GM18907 (cell line): ENCODE measurements at regions not wholly inside any gene's neighbourhood (a gene's known extent, or its start where the extent isn't known, plus 50 kb on each side); places are given as distances from the start of the nearest gene placed in this dataset.
A peak's percentile ranks its signal among the peaks of the same experiment; 100 is the strongest.
"Not testable (repeated sequence)": the region's sequence is repeated elsewhere in the genome, so short reads cannot be mapped to it uniquely, and the experiment has no call there.

Source experiments
- ATAC-seq: cut with Tn5 transposase; IDR thresholded peaks from one replicate; pipeline ENCODE4 v1.9.1; 2021; ENCODE audit warnings: mild to moderate bottlenecking, moderate library complexity; ENCODE audit not compliant: unreplicated experiment

DNA sequence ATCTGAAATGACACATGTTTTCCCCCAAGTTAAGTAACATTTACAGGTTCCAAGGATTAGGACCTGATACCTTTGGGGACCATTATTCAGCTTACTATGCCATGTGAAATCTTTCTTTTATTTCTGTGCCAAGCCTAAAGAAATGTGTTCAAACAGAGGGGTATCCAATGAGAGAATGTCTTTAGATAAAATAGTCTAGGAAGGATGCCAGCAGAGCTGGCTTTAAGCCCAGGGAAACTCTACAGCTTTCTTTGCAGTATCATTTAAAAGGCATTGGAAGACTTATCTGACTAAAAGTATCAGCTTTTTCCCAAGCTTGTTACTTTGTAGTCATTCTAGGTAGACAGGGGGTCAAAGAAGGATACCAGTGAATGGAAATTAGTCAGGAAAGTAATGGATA is 860.4 kb downstream of the PLA2G4A start:
- no peak for ATAC-seq

DNA sequence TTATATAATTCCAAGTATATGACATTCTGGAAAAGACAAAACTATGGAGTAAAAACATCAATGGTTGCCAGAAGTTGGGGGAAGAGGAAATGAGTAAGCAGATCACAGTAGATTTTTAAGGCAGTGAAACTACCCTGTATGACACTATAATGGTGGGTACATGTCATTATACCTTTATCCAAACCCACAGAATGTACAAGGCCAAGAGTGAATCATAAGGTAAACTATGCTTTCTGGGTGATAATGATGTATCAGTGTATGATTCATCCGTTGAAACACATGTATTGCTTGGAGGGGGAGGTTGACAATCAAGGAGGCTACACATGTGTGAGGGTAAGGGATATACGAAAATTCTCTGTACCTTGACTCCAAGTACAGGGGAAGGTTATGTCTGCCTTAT is 862.7 kb downstream of the PLA2G4A start:
- ATAC-seq: no peak

- ATAC-seq: no peak
These were observed 864.0 kb downstream of the PLA2G4A start for GRCh38 chr1:187692799-187693198.

GRCh38 chr1:187696073-187696472 is 867.3 kb downstream of the PLA2G4A start:
- ATAC-seq: no peak

GRCh38 chr1:187703138-187704130 is 874.7 kb downstream of the PLA2G4A start:
- not testable (repeated sequence) for ATAC-seq

DNA sequence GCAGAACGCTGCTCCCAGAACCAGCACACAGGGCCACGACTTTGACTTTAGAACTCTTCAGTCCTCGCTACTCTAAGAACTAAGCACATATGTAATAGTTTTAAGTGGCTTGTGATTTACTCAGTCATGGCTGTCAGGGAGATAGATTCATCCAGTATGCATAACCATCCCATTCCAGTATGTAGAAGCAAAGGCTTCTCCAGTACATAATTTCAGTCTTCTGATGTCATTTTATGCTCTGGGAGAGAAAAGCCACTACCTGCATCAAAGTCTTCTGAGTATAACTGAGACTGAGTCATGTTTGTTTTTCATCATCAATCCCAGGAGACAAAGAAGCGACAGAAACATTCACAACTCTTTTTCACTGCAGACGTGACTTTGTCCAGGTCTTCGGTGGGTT is 885.7 kb downstream of the PLA2G4A start:
- ATAC-seq: no peak

- no peak for ATAC-seq
These were observed 886.7 kb downstream of the PLA2G4A start for GRCh38 chr1:187715483-187715882.

DNA sequence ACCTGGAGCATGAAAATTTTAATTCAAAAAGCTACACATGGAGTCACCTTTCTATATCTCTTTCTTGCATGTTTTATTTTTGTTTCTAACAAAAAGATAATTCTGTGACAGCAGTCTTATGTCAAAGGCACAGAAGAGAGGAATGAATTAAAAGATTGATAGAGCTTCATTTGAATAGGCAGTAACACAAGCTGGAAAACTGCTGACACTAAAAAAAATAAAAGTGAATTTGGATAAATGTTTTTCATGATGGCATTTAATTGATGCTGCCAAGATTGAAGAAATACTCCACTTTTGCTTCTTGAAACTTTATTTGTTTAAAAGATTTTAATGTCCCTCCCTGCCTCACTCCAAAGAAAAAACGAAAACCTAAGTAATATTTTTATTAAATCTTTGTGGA is 887.4 kb downstream of the PLA2G4A start:
- no peak for ATAC-seq

- no peak for ATAC-seq
These were observed 889.8 kb downstream of the PLA2G4A start for GRCh38 chr1:187718527-187718926.

DNA sequence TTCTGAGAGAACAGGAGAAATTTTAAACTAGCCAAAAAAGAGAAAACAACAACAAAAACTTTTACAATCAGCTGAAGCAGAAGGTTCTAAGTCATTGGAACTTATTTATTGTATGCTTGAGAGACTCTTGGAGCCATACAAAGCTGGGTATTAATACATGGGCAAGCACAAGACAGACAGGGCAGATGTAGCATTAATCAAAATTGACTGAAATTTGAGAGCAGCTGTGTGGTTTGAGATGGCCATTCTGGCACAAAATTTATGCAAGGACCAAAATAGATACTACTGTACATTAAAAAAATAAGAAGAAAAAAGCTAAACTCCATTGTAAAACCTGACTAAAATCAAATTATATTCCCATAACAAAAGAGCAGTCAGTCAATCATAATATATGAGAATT is 892.5 kb downstream of the PLA2G4A start:
- no peak for ATAC-seq

DNA sequence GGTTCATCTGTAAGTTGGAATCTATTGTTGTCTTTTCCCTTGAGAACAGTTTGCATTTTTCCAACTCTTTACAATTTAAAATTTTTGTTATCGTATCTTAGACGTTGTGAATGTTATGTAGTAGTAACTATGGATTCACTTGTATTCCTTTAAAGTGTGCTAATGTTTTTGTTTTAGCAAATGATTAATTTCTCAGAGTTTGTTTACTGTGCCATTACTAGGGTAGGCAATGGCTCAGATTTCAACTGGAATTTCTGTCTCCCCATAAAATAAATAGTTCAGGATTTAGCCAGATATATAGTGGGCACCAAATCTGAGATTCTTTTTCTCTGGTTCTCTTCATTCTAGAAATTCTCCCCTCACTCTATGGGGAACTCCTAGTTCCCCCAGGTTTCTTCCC is 896.5 kb downstream of the PLA2G4A start:
- ATAC-seq: no peak

DNA sequence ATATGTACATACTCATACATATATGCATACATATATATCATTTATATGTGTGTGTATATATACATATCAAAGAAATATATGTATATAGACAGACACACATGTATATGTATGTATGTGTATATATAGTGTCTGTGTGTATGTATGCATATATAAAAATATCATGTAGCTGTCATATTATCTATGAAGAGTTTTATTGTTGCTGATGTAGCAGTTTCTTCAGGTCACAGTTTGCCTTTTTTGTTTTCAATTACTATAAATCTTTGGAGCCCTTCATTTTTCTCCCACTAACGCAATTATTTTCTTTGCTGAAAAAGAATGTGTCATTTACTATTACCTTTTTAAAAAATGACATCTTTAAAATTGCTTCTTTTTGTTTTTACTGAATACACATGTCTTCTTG is 904.5 kb downstream of the PLA2G4A start:
- ATAC-seq: no peak

- ATAC-seq: no peak
These were observed 905.7 kb downstream of the PLA2G4A start for GRCh38 chr1:187734427-187734826.

DNA sequence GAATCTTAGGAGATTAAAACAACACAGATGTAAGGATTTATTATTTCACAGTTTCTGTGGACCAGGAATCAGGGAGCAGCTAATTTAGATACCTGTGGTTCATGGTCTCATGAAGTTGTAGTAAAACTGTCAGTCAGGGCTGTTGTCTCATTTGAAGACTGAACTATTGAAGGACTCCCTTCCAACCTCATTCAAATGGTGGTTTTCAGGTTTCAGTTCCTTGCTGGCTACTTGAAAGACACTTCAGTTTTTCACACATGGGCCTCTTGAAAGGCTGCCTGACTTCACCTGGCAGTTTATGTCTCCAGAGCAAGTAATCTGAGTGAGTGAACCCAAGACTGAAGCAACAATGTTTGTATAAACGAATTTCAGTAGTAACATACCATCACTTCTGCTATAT is 915.9 kb downstream of the PLA2G4A start:
- ATAC-seq: peak; percentile 77

- ATAC-seq: no peak
These were observed 926.8 kb downstream of the PLA2G4A start for GRCh38 chr1:187755536-187755935.

DNA sequence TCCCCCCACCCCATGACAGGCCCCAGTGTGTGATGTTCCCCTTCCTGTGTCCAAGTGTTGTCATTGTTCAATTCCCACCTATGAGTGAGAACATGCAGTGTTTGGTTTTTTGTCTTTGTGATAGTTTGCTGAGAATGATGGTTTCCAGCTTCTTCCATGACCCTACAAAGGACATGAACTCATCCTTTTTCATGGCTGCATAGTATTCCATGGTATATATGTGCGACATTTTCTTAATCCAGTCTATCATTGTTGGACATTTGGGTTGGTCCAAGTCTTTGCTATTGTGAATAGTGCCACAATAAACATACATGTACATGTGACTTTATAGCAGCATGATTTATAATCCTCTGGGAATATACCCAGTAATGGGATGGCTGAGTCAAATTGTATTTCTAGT is 927.9 kb downstream of the PLA2G4A start:
- ATAC-seq: not testable (repeated sequence)

GRCh38 chr1:187759825-187760333 is 931.1 kb downstream of the PLA2G4A start:
- no peak for ATAC-seq

GRCh38 chr1:187762118-187762517 is 933.4 kb downstream of the PLA2G4A start:
- ATAC-seq: no peak

- no peak for ATAC-seq
These were observed 934.7 kb downstream of the PLA2G4A start for GRCh38 chr1:187763465-187763864.

DNA sequence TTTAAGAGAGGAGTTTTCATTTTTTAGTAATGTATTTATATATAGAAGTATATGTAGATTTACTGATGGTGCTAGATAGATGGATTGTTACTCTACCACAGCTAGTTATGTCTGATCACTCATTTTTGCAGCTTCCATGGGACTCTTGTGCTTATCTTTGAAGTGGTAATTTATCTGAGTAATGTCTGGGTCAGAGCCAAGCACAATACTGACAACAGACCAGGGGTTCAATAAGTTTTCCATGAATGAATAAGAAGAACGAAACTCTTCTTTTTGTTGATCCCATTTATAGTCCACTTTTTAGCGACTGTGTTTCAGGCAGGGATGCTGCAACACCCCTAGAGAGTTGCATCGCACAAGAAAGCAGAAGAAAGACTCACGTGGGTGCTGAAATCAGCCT is 935.2 kb downstream of the PLA2G4A start:
- no peak for ATAC-seq

GRCh38 chr1:187771396-187771795 is 942.6 kb downstream of the PLA2G4A start:
- no peak for ATAC-seq

- no peak for ATAC-seq
These were observed 944.4 kb downstream of the PLA2G4A start for GRCh38 chr1:187773168-187773567.
